ENCODE measurements at regions not wholly inside any gene's neighbourhood (a gene's known extent, or its start where the extent isn't known, plus 50 kb on each side); places are given as distances from the start of the nearest gene placed in this dataset.

- no peak for TF ChIP-seq CTCF (IDR thresholded peaks at IDR 0.05)
- TF ChIP-seq POLR2A (IDR thresholded peaks at IDR 0.05): no peak
Observed at GRCh38 chr1:34378968-34379856, 202.5 kb downstream of the C1orf94 start.

Data from right lobe of liver (tissue), 4 donors.